Tibial artery (tissue), 4 donors: ENCODE measurements at regions not wholly inside any gene's neighbourhood (a gene's known extent, or its start where the extent isn't known, plus 50 kb on each side); places are given as distances from the start of the nearest gene placed in this dataset.

Source experiments
- DNase-seq, 2 donors: peaks; one replicate each; pipeline ENCODE4 v3.0.0-alpha.2; 2019
- H3K27ac ChIP-seq, 2 donors: fragments of 200-600 bp; sonication (generic) in 1 of 2; 1 replicate in 1 of 2; 2 replicates in 1 of 2; pipeline ENCODE4 v1.5.1; 2018 to 2019; ENCODE audit warnings: mild to moderate bottlenecking in 1 of 2
- H3K27me3 ChIP-seq, 2 donors: fragments of 200-600 bp; sonication (generic) in 1 of 2; one replicate each; pipeline versions ENCODE4 v1.5.1 to v1.6.0; 2016 to 2019
- H3K36me3 ChIP-seq, 3 donors: fragments of 200-600 bp; sonication (generic) in 2 of 3; one replicate each; pipeline ENCODE4 v1.5.1; 2016 to 2019; ENCODE audit warnings: mild to moderate bottlenecking in 2 of 3
- H3K4me1 ChIP-seq, 4 donors: fragments of 200-600 bp; sonication (generic) in 2 of 4; 1 replicate in 3 of 4; 2 replicates in 1 of 4; pipeline ENCODE4 v1.5.1; 2016 to 2019
- H3K4me3 ChIP-seq, 2 donors: fragments of 200-600 bp; sonication (generic) in 1 of 2; 1 replicate in 1 of 2; 2 replicates in 1 of 2; pipeline ENCODE4 v1.5.1; 2018 to 2019; ENCODE audit warnings: mild to moderate bottlenecking in 2 of 2
- H3K9me3 ChIP-seq, 3 donors: fragments of 200-600 bp; sonication (generic) in 1 of 3; one replicate each; pipeline ENCODE4 v1.5.1; 2016 to 2019
- CTCF ChIP-seq, 2 experiments: fragments of 200-600 bp in 1 of 2; fragments of 450-650 bp in 1 of 2; IDR thresholded peaks; one replicate each; pipeline ENCODE4 v1.5.1; 2017 to 2019; ENCODE audit warnings: antibody characterized with exemption in 2 of 2, mild to moderate bottlenecking in 1 of 2, moderate library complexity in 1 of 2
- intact Hi-C: fragments of 100-400 bp; cut with DNase I; formaldehyde crosslinking; loops from one replicate; pipeline ENCODE4 v1.15.0; 2023; ENCODE audit warnings: low total_unique reads

- Histone ChIP-seq H3K4me3 (no peak overlapping the region), H3K9me3 (peaks cover 0 to 5% (median 0%) of the 10 kb centered on the region in 3 donors), H3K36me3 (no peaks in the 10 kb centered on the region), H3K27me3 (no peaks in the 10 kb centered on the region), H3K27ac (no peak overlapping the region), H3K4me1 (no peaks in the 10 kb centered on the region)
- no peak for TF ChIP-seq CTCF (IDR thresholded peaks at IDR 0.05)
- intact Hi-C loops = no loop called here
- no peak for DNase-seq
Measured at GRCh38 chr13:47846886-47847285, 154.2 kb downstream of the SUCLA2 start.

- Histone ChIP-seq H3K9me3 (peaks cover 0 to 5% (median 0%) of the 10 kb centered on the region in 3 donors), H3K36me3 (no peaks in the 10 kb centered on the region), H3K4me1 (no peaks in the 10 kb centered on the region), H3K27ac (no peak overlapping the region), H3K4me3 (no peak overlapping the region), H3K27me3 (no peaks in the 10 kb centered on the region)
- no peak for TF ChIP-seq CTCF (IDR thresholded peaks at IDR 0.05)
- intact Hi-C loops = no loop called here
- DNase-seq = no peak
Measured at GRCh38 chr13:47845981-47846380, 155.1 kb downstream of the SUCLA2 start.

- H3K27ac ChIP-seq = no peak overlapping the region
- H3K36me3 ChIP-seq = no peaks in the 10 kb centered on the region
- no peaks in the 10 kb centered on the region for H3K9me3 ChIP-seq
- no peaks in the 10 kb centered on the region for H3K27me3 ChIP-seq
- intact Hi-C loops = no loop called here
- H3K4me1 ChIP-seq = no peaks in the 10 kb centered on the region
- no peak for TF ChIP-seq CTCF (IDR thresholded peaks at IDR 0.05)
- DNase-seq = no peak
- no peak overlapping the region for H3K4me3 ChIP-seq
Measured at GRCh38 chr13:47843005-47843404, 158.1 kb downstream of the SUCLA2 start.

DNA sequence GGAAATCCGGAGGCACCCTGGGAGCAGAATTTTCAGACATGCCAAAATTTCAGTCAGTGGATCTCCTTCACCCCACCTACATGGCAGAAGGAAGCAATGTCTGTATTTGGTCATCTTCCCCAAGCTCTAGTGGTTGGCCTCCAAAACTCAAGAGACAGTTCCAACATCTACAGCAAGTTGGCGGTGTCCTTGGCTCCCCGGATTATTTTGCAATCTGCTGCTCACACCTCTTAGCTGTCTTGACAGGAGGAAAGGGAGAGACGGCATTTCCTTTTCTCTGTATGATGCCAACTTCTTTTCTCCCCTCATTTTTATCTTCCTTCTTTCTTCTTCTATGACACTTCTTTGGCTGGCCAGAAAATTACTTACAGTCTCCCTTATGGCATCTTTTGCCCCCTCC, 159.9 kb downstream of the SUCLA2 start:
- H3K4me3 ChIP-seq = no peak overlapping the region
- H3K27me3 ChIP-seq = no peaks in the 10 kb centered on the region
- TF ChIP-seq CTCF (IDR thresholded peaks at IDR 0.05) = no peak
- H3K36me3 ChIP-seq = no peaks in the 10 kb centered on the region
- no peak for DNase-seq
- intact Hi-C loops = no loop called here
- H3K9me3 ChIP-seq = no peaks in the 10 kb centered on the region
- H3K4me1 ChIP-seq = no peaks in the 10 kb centered on the region
- H3K27ac ChIP-seq = no peak overlapping the region

DNA sequence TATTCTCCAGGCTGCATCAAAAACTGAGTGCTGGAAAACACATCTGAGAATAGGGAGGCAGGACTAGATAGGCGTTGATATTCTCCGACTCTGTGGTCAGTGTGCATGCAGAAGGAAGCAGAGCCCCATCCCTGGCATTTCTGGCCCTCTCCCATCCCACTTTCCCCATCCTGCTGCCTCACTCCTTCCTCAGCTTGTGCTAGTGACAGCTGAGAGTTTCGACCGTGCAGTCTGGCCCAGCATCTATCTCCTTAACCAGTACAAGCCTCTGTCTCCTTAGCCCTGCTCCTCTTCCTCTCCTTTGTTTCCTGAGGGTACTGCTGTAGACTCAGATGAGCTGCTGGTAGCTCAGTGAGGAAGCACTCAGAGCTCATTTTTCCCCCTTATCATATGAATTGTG, 163.2 kb downstream of the SUCLA2 start:
- Histone ChIP-seq H3K9me3 (no peaks in the 10 kb centered on the region), H3K27me3 (no peaks in the 10 kb centered on the region), H3K36me3 (no peaks in the 10 kb centered on the region), H3K4me1 (no peaks in the 10 kb centered on the region), H3K4me3 (no peak overlapping the region), H3K27ac (no peak overlapping the region)
- TF ChIP-seq CTCF (IDR thresholded peaks at IDR 0.05) = no peak
- intact Hi-C loops = no loop called here
- no peak for DNase-seq
